Esophagus squamous epithelium (tissue), 4 donors: ENCODE measurements at regions not wholly inside any gene's neighbourhood (a gene's known extent, or its start where the extent isn't known, plus 50 kb on each side); places are given as distances from the start of the nearest gene placed in this dataset.

ENCODE experiments used
- CTCF ChIP-seq, 6 experiments: fragments of 450-650 bp in 4 of 6; fragments of 200-600 bp in 2 of 6; sonication (generic) in 2 of 6; IDR thresholded peaks; one replicate each; pipeline ENCODE4 v1.5.1; 2016 to 2019; ENCODE audit warnings: antibody characterized with exemption in 6 of 6, mild to moderate bottlenecking in 4 of 6, moderate library complexity in 4 of 6
- POLR2A ChIP-seq, 4 donors: fragments of 450-650 bp; IDR thresholded peaks; one replicate each; pipeline ENCODE4 v1.6.1; 2017; ENCODE audit warnings: antibody characterized with exemption in 4 of 4, mild to moderate bottlenecking in 4 of 4, moderate library complexity in 3 of 4

- TF ChIP-seq CTCF (IDR thresholded peaks at IDR 0.05) (no peak), POLR2A (IDR thresholded peaks at IDR 0.05) (no peak)
Measured at GRCh38 chr12:98370976-98371375, 144.4 kb upstream of the TMPO start.
